K562 (cell line): ENCODE measurements at regions not wholly inside any gene's neighbourhood (a gene's known extent, or its start where the extent isn't known, plus 50 kb on each side); places are given as distances from the start of the nearest gene placed in this dataset.

Source experiments
- ATAC-seq: fragments of 200-7000 bp; cut with Tn5 transposase; 3 replicates; pipeline ENCODE4 v1.9.1; 2020; ENCODE audit warnings: moderate library complexity
- BruUV-seq: library from RNA; stranded (reverse); fragments of 400-500 nt; replicated peaks from 2 replicates; lab custom pipeline; 2021; lab: Mats Ljungman, UMichigan
- CTCF ChIA-PET: fragments of 300-600 bp; formaldehyde crosslinking; extraction: SDS; loops from one replicate; lab custom pipeline; 2021; ENCODE audit warnings: low intra/inter-chr PET ratio; lab: Yijun Ruan, JAX
- POLR2A ChIA-PET: fragments of 300-600, 350-650 bp; sonication (Branson Sonifier 250); formaldehyde crosslinking; extraction: SDS; loops from one replicate; lab custom pipeline; 2021; ENCODE audit warnings: antibody characterized with exemption, inconsistent platforms; lab: Yijun Ruan, JAX
- DNase-seq, 4 experiments: peaks; one replicate each; pipeline versions ENCODE4 v3.0.0 to v3.0.0-alpha.2; 2011 to 2018; ENCODE audit warnings: low spot score in 3 of 4, mixed read lengths in 3 of 4; ENCODE audit errors: extremely low read depth in 1 of 4
- FAIRE-seq: peaks from 2 replicates; lab custom pipeline; 2011; peaks lifted over from hg19 to GRCh38; lab: Jason Lieb, UNC
- H2AFZ ChIP-seq: 2 replicates; pipeline ENCODE4 v1.6.0; 2011; ENCODE audit warnings: low read depth, low read length, control low read depth, inconsistent platforms
- H3K27ac ChIP-seq: fragments of 200-600 bp; 3 replicates; pipeline ENCODE4 v1.8.0; 2011; ENCODE audit warnings: low read depth, mild to moderate bottlenecking, control low read depth, inconsistent platforms, low read length, moderate library complexity, mixed read lengths; ENCODE audit errors: extremely low read depth
- H3K27me3 ChIP-seq, 2 experiments: fragments of 300-600 bp in 1 of 2; 2 replicates in 1 of 2; 3 replicates in 1 of 2; pipeline versions ENCODE4 v1.6.0 to v1.8.0; 2011; ENCODE audit warnings: inconsistent platforms in 2 of 2, low read length in 2 of 2, mild to moderate bottlenecking in 1 of 2, mixed read lengths in 1 of 2, moderate library complexity in 1 of 2; ENCODE audit not compliant: control insufficient read depth in 2 of 2, insufficient read depth in 2 of 2
- H3K36me3 ChIP-seq: fragments of 300-600 bp; 3 replicates; pipeline ENCODE4 v1.8.0; 2011; ENCODE audit warnings: mild to moderate bottlenecking, low read length, inconsistent platforms; ENCODE audit not compliant: control insufficient read depth, insufficient read depth
- H3K4me1 ChIP-seq, 2 experiments: fragments of 200-600 bp in 1 of 2; replicated peaks in 1 of 2; 2 replicates in 1 of 2; 3 replicates in 1 of 2; pipeline versions ENCODE4 v1.5.1 to v1.8.0; 2011; ENCODE audit warnings: inconsistent platforms in 2 of 2, low read length in 2 of 2, mild to moderate bottlenecking in 1 of 2, mixed read lengths in 1 of 2, moderate library complexity in 1 of 2; ENCODE audit not compliant: control insufficient read depth in 2 of 2, insufficient read depth in 2 of 2
- H3K4me2 ChIP-seq: 2 replicates; pipeline ENCODE4 v1.6.1; 2011; ENCODE audit warnings: low read length, control low read depth, inconsistent platforms, mixed read lengths; ENCODE audit not compliant: insufficient read depth
- H3K4me3 ChIP-seq: fragments of 200-600 bp; sonication (generic), shearing (Covaris generic); 2 replicates; pipeline ENCODE4 v1.5.1; 2016; ENCODE audit warnings: control low read depth, inconsistent platforms
- H3K79me2 ChIP-seq: fragments of 200-600 bp; 3 replicates; pipeline ENCODE4 v1.8.0; 2011; ENCODE audit warnings: low read length, inconsistent platforms; ENCODE audit not compliant: control insufficient read depth, insufficient read depth
- H3K9ac ChIP-seq, 2 experiments: 2 replicates each; pipeline versions ENCODE4 v1.6.0 to v1.6.1; 2011; ENCODE audit warnings: low read depth in 2 of 2, low read length in 2 of 2, control low read depth in 1 of 2, inconsistent platforms in 1 of 2, mild to moderate bottlenecking in 1 of 2, mixed read lengths in 1 of 2; ENCODE audit not compliant: insufficient read depth in 1 of 2
- H3K9me1 ChIP-seq: one replicate; pipeline ENCODE4 v1.6.0; 2011; ENCODE audit warnings: inconsistent platforms, mild to moderate bottlenecking, low read length, moderate library complexity; ENCODE audit not compliant: control insufficient read depth, insufficient read depth
- H3K9me3 ChIP-seq: replicated peaks from 2 replicates; pipeline ENCODE4 v1.5.1; 2011; ENCODE audit warnings: low read depth, low read length, inconsistent platforms; ENCODE audit not compliant: control insufficient read depth, insufficient read depth
- H4K20me1 ChIP-seq: replicated peaks from 2 replicates; pipeline ENCODE4 v1.6.1; 2011; ENCODE audit warnings: low read length, inconsistent platforms, mixed read lengths; ENCODE audit not compliant: control insufficient read depth, insufficient read depth
- NFE2L1 ChIP-seq: fragments of 450-650 bp; IDR thresholded peaks from 2 replicates; pipeline ENCODE4 v1.6.1; 2016; ENCODE audit warnings: missing genetic modification characterization, low read depth, mild to moderate bottlenecking, missing compliant biosample characterization, moderate library complexity, borderline replicate concordance
- PRMT5 ChIP-seq: sonication (generic); formaldehyde crosslinking; IDR thresholded peaks from 2 replicates; pipeline ENCODE4 v1.5.0; 2020; ENCODE audit warnings: missing genetic modification reagents
- ZSCAN29 ChIP-seq: fragments of 450-650 bp; IDR thresholded peaks from 2 replicates; pipeline ENCODE4 v1.6.1; 2017
- WGBS: fragments of 100-300 bp; shearing (Covaris generic); methylation state at CpG from one replicate; pipeline ENCODE4 v1.1.6; 2016; ENCODE audit warnings: low coverage, mixed read lengths; ENCODE audit not compliant: insufficient coverage; ENCODE audit errors: missing lambda C conversion rate; 5-methylcytosine and 5-hydroxymethylcytosine counted together
- in situ Hi-C: fragments of 300-500 bp; cut with MboI; formaldehyde crosslinking; loops from 4 replicates; pipeline ENCODE4 v1.15.0; 2018; ENCODE audit warnings: inconsistent platforms, mixed read lengths
- intact Hi-C: fragments of 100-400 bp; cut with micrococcal nuclease; formaldehyde crosslinking; loops from 2 replicates; pipeline ENCODE4 v1.14.2; 2022
- TF ChIP-seq, protein P1 (sequence below): sonication (generic); formaldehyde crosslinking; IDR thresholded peaks from 2 replicates; pipeline ENCODE4 v1.8.1; 2023; ENCODE audit warnings: missing genetic modification reagents, mild to moderate bottlenecking, borderline replicate concordance

DNA sequence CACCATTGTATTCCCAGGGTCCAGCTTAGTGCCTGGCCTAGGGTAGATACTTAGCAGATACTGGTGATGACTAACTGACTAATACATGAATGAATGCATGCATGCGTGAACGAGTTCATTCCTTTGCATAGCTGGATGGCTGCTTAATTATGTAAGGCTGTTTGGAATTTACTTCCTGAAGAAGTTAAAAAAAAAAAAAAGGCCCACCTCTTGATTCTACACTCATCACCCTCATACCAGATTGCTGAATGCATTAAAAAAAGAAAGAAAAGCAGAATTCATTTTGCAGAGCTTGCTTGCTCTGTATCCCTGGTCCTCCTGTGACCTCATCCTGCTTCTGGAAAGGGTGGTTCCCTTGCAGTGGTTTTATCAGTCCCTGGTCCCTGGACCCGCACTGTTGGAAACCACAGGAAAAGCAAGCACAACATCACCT lies 277.6 kb upstream of the CFAP20DC start:
- CTCF ChIA-PET = no interaction called here
- no TSS peak for BruUV-seq
- FAIRE-seq = no peak

More for the DNA sequence above, 277.6 kb upstream of the CFAP20DC start:
- intact Hi-C loops (no loop called here), in situ Hi-C loops (no loop called here)
- no peak for DNase-seq
- Histone ChIP-seq H3K4me1 (no peaks in the 10 kb centered on the region), H3K4me2 (no peak overlapping the region), H3K4me3 (no peak overlapping the region), H3K9me3 (no peaks in the 10 kb centered on the region), H2AFZ (no peak overlapping the region), H4K20me1 (no peaks in the 10 kb centered on the region), H3K36me3 (no peaks in the 10 kb centered on the region), H3K9ac (no peak overlapping the region), H3K79me2 (no peaks in the 10 kb centered on the region), H3K27ac (no peak overlapping the region), H3K27me3 (no peaks in the 10 kb centered on the region), H3K9me1 (no peaks in the 10 kb centered on the region)
- TF ChIP-seq NFE2L1 (tag) (no peak), PRMT5 (CRISPR knock-in tag) (no peak), ZSCAN29 (no peak)
- TF ChIP-seq, protein P1, sequence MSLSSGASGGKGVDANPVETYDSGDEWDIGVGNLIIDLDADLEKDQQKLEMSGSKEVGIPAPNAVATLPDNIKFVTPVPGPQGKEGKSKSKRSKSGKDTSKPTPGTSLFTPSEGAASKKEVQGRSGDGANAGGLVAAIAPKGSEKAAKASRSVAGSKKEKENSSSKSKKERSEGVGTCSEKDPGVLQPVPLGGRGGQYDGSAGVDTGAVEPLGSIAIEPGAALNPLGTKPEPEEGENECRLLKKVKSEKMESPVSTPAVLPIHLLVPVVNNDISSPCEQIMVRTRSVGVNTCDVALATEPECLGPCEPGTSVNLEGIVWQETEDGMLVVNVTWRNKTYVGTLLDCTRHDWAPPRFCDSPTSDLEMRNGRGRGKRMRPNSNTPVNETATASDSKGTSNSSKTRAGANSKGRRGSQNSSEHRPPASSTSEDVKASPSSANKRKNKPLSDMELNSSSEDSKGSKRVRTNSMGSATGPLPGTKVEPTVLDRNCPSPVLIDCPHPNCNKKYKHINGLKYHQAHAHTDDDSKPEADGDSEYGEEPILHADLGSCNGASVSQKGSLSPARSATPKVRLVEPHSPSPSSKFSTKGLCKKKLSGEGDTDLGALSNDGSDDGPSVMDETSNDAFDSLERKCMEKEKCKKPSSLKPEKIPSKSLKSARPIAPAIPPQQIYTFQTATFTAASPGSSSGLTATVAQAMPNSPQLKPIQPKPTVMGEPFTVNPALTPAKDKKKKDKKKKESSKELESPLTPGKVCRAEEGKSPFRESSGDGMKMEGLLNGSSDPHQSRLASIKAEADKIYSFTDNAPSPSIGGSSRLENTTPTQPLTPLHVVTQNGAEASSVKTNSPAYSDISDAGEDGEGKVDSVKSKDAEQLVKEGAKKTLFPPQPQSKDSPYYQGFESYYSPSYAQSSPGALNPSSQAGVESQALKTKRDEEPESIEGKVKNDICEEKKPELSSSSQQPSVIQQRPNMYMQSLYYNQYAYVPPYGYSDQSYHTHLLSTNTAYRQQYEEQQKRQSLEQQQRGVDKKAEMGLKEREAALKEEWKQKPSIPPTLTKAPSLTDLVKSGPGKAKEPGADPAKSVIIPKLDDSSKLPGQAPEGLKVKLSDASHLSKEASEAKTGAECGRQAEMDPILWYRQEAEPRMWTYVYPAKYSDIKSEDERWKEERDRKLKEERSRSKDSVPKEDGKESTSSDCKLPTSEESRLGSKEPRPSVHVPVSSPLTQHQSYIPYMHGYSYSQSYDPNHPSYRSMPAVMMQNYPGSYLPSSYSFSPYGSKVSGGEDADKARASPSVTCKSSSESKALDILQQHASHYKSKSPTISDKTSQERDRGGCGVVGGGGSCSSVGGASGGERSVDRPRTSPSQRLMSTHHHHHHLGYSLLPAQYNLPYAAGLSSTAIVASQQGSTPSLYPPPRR (CRISPR knock-in tag) = no peak
- no peak for ATAC-seq
- POLR2A ChIA-PET = interaction anchor here (0.7 kb wide), 1 partner anchor 41 kb away, joined by 4 read pairs; no protein-coding TSS in a partner anchor
- 0% methylated on average over 3 of the region's 3 CpGs for WGBS
